Dedifferentiated amniotic fluid mesenchymal stem cell (primary cell): ENCODE measurements at regions not wholly inside any gene's neighbourhood (a gene's known extent, or its start where the extent isn't known, plus 50 kb on each side); places are given as distances from the start of the nearest gene placed in this dataset.
"Not testable (repeated sequence)": the region's sequence is repeated elsewhere in the genome, so short reads cannot be mapped to it uniquely, and the experiment has no call there.

ENCODE experiments used
- DNase-seq: peaks from one replicate; pipeline ENCODE4 v3.0.0-alpha.2; 2016; ENCODE audit errors: extremely low spot score

- no peak for DNase-seq
Measured at GRCh38 chr3:153830552-153830951, 290.6 kb upstream of the ARHGEF26 start.

- DNase-seq, result no peak
Measured at GRCh38 chr3:153835540-153835939, 285.6 kb upstream of the ARHGEF26 start.

GRCh38 chr3:153840487-153840886, 280.7 kb upstream of the ARHGEF26 start:
- no peak for DNase-seq

- DNase-seq, result no peak
Measured at GRCh38 chr3:153843994-153844393, 277.2 kb upstream of the ARHGEF26 start.

- DNase-seq, result no peak
Measured at GRCh38 chr3:153845311-153845710, 275.9 kb upstream of the ARHGEF26 start.

GRCh38 chr3:153848702-153849101, 272.5 kb upstream of the ARHGEF26 start:
- DNase-seq, result no peak

GRCh38 chr3:153852355-153852754, 268.8 kb upstream of the ARHGEF26 start:
- DNase-seq, result no peak

- DNase-seq, result no peak
Measured at GRCh38 chr3:153853163-153853562, 268.0 kb upstream of the ARHGEF26 start.

- DNase-seq, result no peak
Measured at GRCh38 chr3:153855772-153856171, 265.4 kb upstream of the ARHGEF26 start.

- no peak for DNase-seq
Measured at GRCh38 chr3:153856932-153857331, 264.3 kb upstream of the ARHGEF26 start.

GRCh38 chr3:153864793-153865192, 256.4 kb upstream of the ARHGEF26 start:
- no peak for DNase-seq

GRCh38 chr3:153866901-153867300, 254.3 kb upstream of the ARHGEF26 start:
- no peak for DNase-seq

- DNase-seq, result not testable (repeated sequence)
Measured at GRCh38 chr3:153874348-153874747, 246.8 kb upstream of the ARHGEF26 start.

- DNase-seq, result no peak
Measured at GRCh38 chr3:153880493-153880892, 240.7 kb upstream of the ARHGEF26 start.

GRCh38 chr3:153881201-153881600, 240.0 kb upstream of the ARHGEF26 start:
- DNase-seq, result no peak

- no peak for DNase-seq
Measured at GRCh38 chr3:153885359-153885758, 235.8 kb upstream of the ARHGEF26 start.

GRCh38 chr3:153889905-153890334, 231.3 kb upstream of the ARHGEF26 start:
- DNase-seq, result no peak

- DNase-seq, result no peak
Measured at GRCh38 chr3:153892126-153892525, 229.1 kb upstream of the ARHGEF26 start.

GRCh38 chr3:153894857-153895256, 226.3 kb upstream of the ARHGEF26 start:
- no peak for DNase-seq

GRCh38 chr3:153896197-153896596, 225.0 kb upstream of the ARHGEF26 start:
- no peak for DNase-seq

- no peak for DNase-seq
Measured at GRCh38 chr3:153897025-153897723, 224.0 kb upstream of the ARHGEF26 start.

GRCh38 chr3:153897842-153898241, 223.3 kb upstream of the ARHGEF26 start:
- no peak for DNase-seq

- no peak for DNase-seq
Measured at GRCh38 chr3:153901152-153901551, 220.0 kb upstream of the ARHGEF26 start.

- DNase-seq, result no peak
Measured at GRCh38 chr3:153901991-153902390, 219.2 kb upstream of the ARHGEF26 start.
